HG03520 (cell line): ENCODE measurements at regions not wholly inside any gene's neighbourhood (a gene's known extent, or its start where the extent isn't known, plus 50 kb on each side); places are given as distances from the start of the nearest gene placed in this dataset.
"Not testable (repeated sequence)": the region's sequence is repeated elsewhere in the genome, so short reads cannot be mapped to it uniquely, and the experiment has no call there.

Source experiments
- ATAC-seq: cut with Tn5 transposase; IDR thresholded peaks from one replicate; pipeline ENCODE4 v1.9.1; 2021; ENCODE audit warnings: mild to moderate bottlenecking, moderate library complexity; ENCODE audit not compliant: unreplicated experiment

GRCh38 chr5:158522776-158523175 lies 576.9 kb downstream of the EBF1 start:
- ATAC-seq, result no peak

GRCh38 chr5:158521995-158522394 lies 577.7 kb downstream of the EBF1 start:
- no peak for ATAC-seq

- no peak for ATAC-seq
Observed at GRCh38 chr5:158519433-158520021, 580.2 kb downstream of the EBF1 start.

GRCh38 chr5:158516521-158516920 lies 583.2 kb downstream of the EBF1 start:
- ATAC-seq, result no peak

- ATAC-seq, result no peak
Observed at GRCh38 chr5:158514986-158515359, 584.7 kb downstream of the EBF1 start.

- no peak for ATAC-seq
Observed at GRCh38 chr5:158514319-158514985, 585.3 kb downstream of the EBF1 start.

GRCh38 chr5:158513490-158514318 lies 586.0 kb downstream of the EBF1 start:
- ATAC-seq, result no peak

- ATAC-seq, result peak; percentile 65
Observed at GRCh38 chr5:158511454-158511853, 588.3 kb downstream of the EBF1 start.

- ATAC-seq, result no peak
Observed at GRCh38 chr5:158510479-158510878, 589.2 kb downstream of the EBF1 start.

- no peak for ATAC-seq
Observed at GRCh38 chr5:158506648-158507047, 593.1 kb downstream of the EBF1 start.

- ATAC-seq, result no peak
Observed at GRCh38 chr5:158502686-158503085, 597.0 kb downstream of the EBF1 start.

GRCh38 chr5:158499892-158500418 lies 599.8 kb downstream of the EBF1 start:
- ATAC-seq, result no peak

GRCh38 chr5:158499075-158499891 lies 600.4 kb downstream of the EBF1 start:
- no peak for ATAC-seq

- ATAC-seq, result no peak
Observed at GRCh38 chr5:158496624-158497023, 603.1 kb downstream of the EBF1 start.

- ATAC-seq, result no peak
Observed at GRCh38 chr5:158494541-158494940, 605.2 kb downstream of the EBF1 start.

- not testable (repeated sequence) for ATAC-seq
Observed at GRCh38 chr5:158494044-158494443, 605.7 kb downstream of the EBF1 start.

GRCh38 chr5:158492841-158493242 lies 606.9 kb downstream of the EBF1 start:
- no peak for ATAC-seq

- no peak for ATAC-seq
Observed at GRCh38 chr5:158492136-158492535, 607.6 kb downstream of the EBF1 start.

- no peak for ATAC-seq
Observed at GRCh38 chr5:158487664-158488063, 612.1 kb downstream of the EBF1 start.

GRCh38 chr5:158487156-158487555 lies 612.6 kb downstream of the EBF1 start:
- no peak for ATAC-seq

GRCh38 chr5:158486566-158486965 lies 613.1 kb downstream of the EBF1 start:
- no peak for ATAC-seq
